ENCODE measurements at regions not wholly inside any gene's neighbourhood (a gene's known extent, or its start where the extent isn't known, plus 50 kb on each side); places are given as distances from the start of the nearest gene placed in this dataset.

DNA sequence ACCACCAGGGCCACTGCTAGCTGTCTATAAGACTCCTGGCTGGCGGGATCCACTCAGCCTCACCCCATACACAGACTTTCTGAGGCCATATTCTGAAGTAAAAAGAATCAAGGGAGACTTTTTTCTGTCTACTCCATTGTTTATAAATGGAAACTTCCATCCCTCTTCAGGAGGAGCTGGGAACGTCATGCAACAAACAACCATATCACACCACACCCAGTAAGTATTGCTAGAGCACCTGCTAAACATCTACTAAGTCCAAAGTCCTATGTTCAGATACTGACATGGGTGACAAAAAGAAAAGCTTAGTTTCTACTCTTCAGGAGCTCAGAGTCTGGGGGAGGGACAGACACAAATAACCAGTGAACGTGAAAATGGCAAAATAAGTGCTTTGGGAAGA lies 324.8 kb upstream of the ONECUT1 start:
- DNase-seq (no peak), ATAC-seq (ENCODE audit: insufficient read depth, low read depth) (no peak)
- Histone ChIP-seq H3K9me3 (ENCODE audit: insufficient read depth, low read length, severe bottlenecking) (no peaks in the 10 kb centered on the region), H3K27me3 (ENCODE audit: insufficient read depth, low read length, poor library complexity) (peaks cover 3% of the 10 kb centered on the region), H2AFZ (ENCODE audit: low read depth, low read length) (no peak overlapping the region), H3K4me2 (ENCODE audit: insufficient read depth, low read length) (no peak overlapping the region), H3K4me3 (ENCODE audit: low read depth in 1 of 2, low read length in 2 of 2) (no peak overlapping the region), H3K79me2 (ENCODE audit: insufficient read depth, low read length) (no peaks in the 10 kb centered on the region), H3K9ac (ENCODE audit: low read depth, low read length) (no peak overlapping the region), H4K20me1 (ENCODE audit: insufficient read depth, low read length) (no peaks in the 10 kb centered on the region), H3K36me3 (ENCODE audit: insufficient read depth, low read length) (no peaks in the 10 kb centered on the region), H3K27ac (ENCODE audit: low read length) (no peak overlapping the region), H3K4me1 (ENCODE audit: insufficient read depth, low read length) (peaks cover 9% of the 10 kb centered on the region)
- TF ChIP-seq, protein P1, sequence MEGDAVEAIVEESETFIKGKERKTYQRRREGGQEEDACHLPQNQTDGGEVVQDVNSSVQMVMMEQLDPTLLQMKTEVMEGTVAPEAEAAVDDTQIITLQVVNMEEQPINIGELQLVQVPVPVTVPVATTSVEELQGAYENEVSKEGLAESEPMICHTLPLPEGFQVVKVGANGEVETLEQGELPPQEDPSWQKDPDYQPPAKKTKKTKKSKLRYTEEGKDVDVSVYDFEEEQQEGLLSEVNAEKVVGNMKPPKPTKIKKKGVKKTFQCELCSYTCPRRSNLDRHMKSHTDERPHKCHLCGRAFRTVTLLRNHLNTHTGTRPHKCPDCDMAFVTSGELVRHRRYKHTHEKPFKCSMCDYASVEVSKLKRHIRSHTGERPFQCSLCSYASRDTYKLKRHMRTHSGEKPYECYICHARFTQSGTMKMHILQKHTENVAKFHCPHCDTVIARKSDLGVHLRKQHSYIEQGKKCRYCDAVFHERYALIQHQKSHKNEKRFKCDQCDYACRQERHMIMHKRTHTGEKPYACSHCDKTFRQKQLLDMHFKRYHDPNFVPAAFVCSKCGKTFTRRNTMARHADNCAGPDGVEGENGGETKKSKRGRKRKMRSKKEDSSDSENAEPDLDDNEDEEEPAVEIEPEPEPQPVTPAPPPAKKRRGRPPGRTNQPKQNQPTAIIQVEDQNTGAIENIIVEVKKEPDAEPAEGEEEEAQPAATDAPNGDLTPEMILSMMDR (IDR thresholded peaks at IDR 0.05; ENCODE audit: borderline replicate concordance, extremely low read depth, low read length, poor library complexity, severe bottlenecking) = no peak
- TF ChIP-seq EZH2 (IDR thresholded peaks at IDR 0.05; ENCODE audit: borderline replicate concordance, low read depth, low read length, severe bottlenecking) = no peak

DNA sequence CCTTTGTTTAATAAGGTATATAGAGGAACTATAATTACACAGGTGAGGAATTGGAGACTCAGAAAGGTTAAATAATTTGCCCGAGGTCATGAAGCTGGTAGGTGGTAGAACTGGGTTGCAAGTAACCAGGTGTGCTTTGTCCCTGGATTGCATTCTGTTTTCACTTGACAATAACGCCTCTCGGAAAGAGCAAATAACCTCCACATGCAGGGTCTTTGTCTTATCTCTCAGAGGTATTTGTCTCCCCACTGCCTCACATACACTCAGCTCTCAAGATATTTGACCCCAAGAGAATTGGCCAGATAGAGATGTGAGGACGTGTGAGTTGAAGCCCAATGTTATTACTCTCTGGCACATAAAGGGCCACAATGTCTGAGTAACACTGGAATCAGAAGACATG lies 320.9 kb upstream of the ONECUT1 start:
- ATAC-seq (ENCODE audit: insufficient read depth, low read depth) = no peak

DNA sequence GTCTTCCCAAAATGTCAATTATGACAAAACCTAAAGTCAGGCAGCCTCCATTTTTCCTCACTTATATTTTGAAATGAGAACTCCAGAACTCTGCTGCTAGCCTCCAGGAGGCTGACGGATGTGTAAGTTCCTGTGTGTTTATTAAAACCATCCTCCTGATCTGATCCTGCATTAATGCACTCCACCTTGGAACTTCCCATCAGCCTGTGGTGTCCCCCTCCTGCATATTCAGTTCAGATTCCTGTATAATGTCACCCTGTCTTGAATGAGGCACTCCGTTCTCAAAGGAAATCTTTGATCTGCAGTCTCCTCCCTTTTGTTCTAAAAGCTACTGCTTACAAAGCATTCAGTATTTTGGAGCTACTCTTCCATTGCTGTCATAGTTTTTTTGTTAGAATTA lies 318.2 kb upstream of the ONECUT1 start:
- Histone ChIP-seq H3K4me2 (ENCODE audit: insufficient read depth, low read length) (no peak overlapping the region), H3K36me3 (ENCODE audit: insufficient read depth, low read length) (no peaks in the 10 kb centered on the region), H2AFZ (ENCODE audit: low read depth, low read length) (no peak overlapping the region), H3K4me1 (ENCODE audit: insufficient read depth, low read length) (no peaks in the 10 kb centered on the region), H3K4me3 (ENCODE audit: low read depth in 1 of 2, low read length in 2 of 2) (no peak overlapping the region), H3K9ac (ENCODE audit: low read depth, low read length) (no peak overlapping the region), H4K20me1 (ENCODE audit: insufficient read depth, low read length) (no peaks in the 10 kb centered on the region), H3K9me3 (ENCODE audit: insufficient read depth, low read length, severe bottlenecking) (no peaks in the 10 kb centered on the region), H3K27me3 (ENCODE audit: insufficient read depth, low read length, poor library complexity) (no peaks in the 10 kb centered on the region), H3K27ac (ENCODE audit: low read length) (no peak overlapping the region), H3K79me2 (ENCODE audit: insufficient read depth, low read length) (no peaks in the 10 kb centered on the region)
- TF ChIP-seq, protein P1 (IDR thresholded peaks at IDR 0.05; ENCODE audit: borderline replicate concordance, extremely low read depth, low read length, poor library complexity, severe bottlenecking) = no peak
- no peak for TF ChIP-seq EZH2 (IDR thresholded peaks at IDR 0.05; ENCODE audit: borderline replicate concordance, low read depth, low read length, severe bottlenecking)
- DNase-seq = no peak
- ATAC-seq (ENCODE audit: insufficient read depth, low read depth) = no peak

More for the DNA sequence above, 320.9 kb upstream of the ONECUT1 start:
- TF ChIP-seq, protein P1 (IDR thresholded peaks at IDR 0.05; ENCODE audit: borderline replicate concordance, extremely low read depth, low read length, poor library complexity, severe bottlenecking) = no peak
- H3K4me3 ChIP-seq (ENCODE audit: low read depth in 1 of 2, low read length in 2 of 2) = no peak overlapping the region
- no peaks in the 10 kb centered on the region for H3K9me3 ChIP-seq (ENCODE audit: insufficient read depth, low read length, severe bottlenecking)
- no peak overlapping the region for H3K27ac ChIP-seq (ENCODE audit: low read length)
- H3K9ac ChIP-seq (ENCODE audit: low read depth, low read length) = no peak overlapping the region
- H4K20me1 ChIP-seq (ENCODE audit: insufficient read depth, low read length) = no peaks in the 10 kb centered on the region
- H3K4me1 ChIP-seq (ENCODE audit: insufficient read depth, low read length) = no peaks in the 10 kb centered on the region
- H3K4me2 ChIP-seq (ENCODE audit: insufficient read depth, low read length) = no peak overlapping the region
- no peaks in the 10 kb centered on the region for H3K79me2 ChIP-seq (ENCODE audit: insufficient read depth, low read length)
- H2AFZ ChIP-seq (ENCODE audit: low read depth, low read length) = no peak overlapping the region
- H3K27me3 ChIP-seq (ENCODE audit: insufficient read depth, low read length, poor library complexity) = no peaks in the 10 kb centered on the region
- no peak for DNase-seq
- H3K36me3 ChIP-seq (ENCODE audit: insufficient read depth, low read length) = no peaks in the 10 kb centered on the region

DNA sequence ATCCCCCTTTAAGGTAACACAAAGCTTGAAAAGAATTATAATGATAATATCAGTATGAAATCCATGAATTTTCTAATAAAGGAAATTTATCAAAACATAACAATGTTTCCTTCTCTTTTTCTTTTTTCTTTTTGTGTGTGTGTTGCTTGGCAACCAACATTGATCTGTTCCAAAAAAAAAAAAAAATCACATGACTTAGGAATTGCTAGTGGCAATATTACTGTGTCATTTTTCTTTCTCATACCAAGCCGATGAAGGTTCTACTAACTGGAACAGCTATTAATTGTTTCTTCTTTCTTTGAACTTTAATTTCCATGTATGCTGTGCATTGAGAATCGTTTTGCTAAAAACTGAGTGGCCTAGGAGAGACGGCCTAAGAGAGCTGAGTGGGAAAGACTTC lies 317.7 kb upstream of the ONECUT1 start:
- H3K36me3 ChIP-seq (ENCODE audit: insufficient read depth, low read length) = no peaks in the 10 kb centered on the region
- H3K27ac ChIP-seq (ENCODE audit: low read length) = no peak overlapping the region
- TF ChIP-seq, protein P1 (IDR thresholded peaks at IDR 0.05; ENCODE audit: borderline replicate concordance, extremely low read depth, low read length, poor library complexity, severe bottlenecking) = no peak
- TF ChIP-seq EZH2 (IDR thresholded peaks at IDR 0.05; ENCODE audit: borderline replicate concordance, low read depth, low read length, severe bottlenecking) = no peak
- no peak overlapping the region for H3K9ac ChIP-seq (ENCODE audit: low read depth, low read length)
- no peak overlapping the region for H3K4me2 ChIP-seq (ENCODE audit: insufficient read depth, low read length)
- H3K4me1 ChIP-seq (ENCODE audit: insufficient read depth, low read length) = no peaks in the 10 kb centered on the region
- H3K79me2 ChIP-seq (ENCODE audit: insufficient read depth, low read length) = no peaks in the 10 kb centered on the region
- H3K4me3 ChIP-seq (ENCODE audit: low read depth in 1 of 2, low read length in 2 of 2) = no peak overlapping the region
- no peaks in the 10 kb centered on the region for H3K9me3 ChIP-seq (ENCODE audit: insufficient read depth, low read length, severe bottlenecking)
- DNase-seq (no peak), ATAC-seq (ENCODE audit: insufficient read depth, low read depth) (no peak)
- H3K27me3 ChIP-seq (ENCODE audit: insufficient read depth, low read length, poor library complexity) = no peaks in the 10 kb centered on the region
- no peaks in the 10 kb centered on the region for H4K20me1 ChIP-seq (ENCODE audit: insufficient read depth, low read length)
- H2AFZ ChIP-seq (ENCODE audit: low read depth, low read length) = no peak overlapping the region
